Activated naive CD4-positive, alpha-beta T cell treated with anti-CD3 and anti-CD28 coated beads, Interleukin-2, amount 50 U/mL, for 24 hours (primary cell): ENCODE measurements at regions not wholly inside any gene's neighbourhood (a gene's known extent, or its start where the extent isn't known, plus 50 kb on each side); places are given as distances from the start of the nearest gene placed in this dataset.
"Not testable (repeated sequence)": the region's sequence is repeated elsewhere in the genome, so short reads cannot be mapped to it uniquely, and the experiment has no call there.

Experiments used
- H3K27ac Mint-ChIP-seq: one replicate; pipeline ENCODE4 v1.8.0; 2021; ENCODE audit warnings: mild to moderate bottlenecking, mixed read lengths
- H3K27me3 Mint-ChIP-seq: one replicate; pipeline ENCODE4 v1.8.0; 2021; ENCODE audit warnings: mixed read lengths
- H3K36me3 Mint-ChIP-seq: one replicate; pipeline ENCODE4 v1.8.0; 2021; ENCODE audit warnings: mixed read lengths
- H3K4me1 Mint-ChIP-seq: one replicate; pipeline ENCODE4 v1.8.0; 2021; ENCODE audit warnings: mixed read lengths
- H3K4me3 Mint-ChIP-seq: one replicate; pipeline ENCODE4 v1.8.0; 2021; ENCODE audit warnings: mild to moderate bottlenecking, mixed read lengths
- H3K9me3 Mint-ChIP-seq: one replicate; pipeline ENCODE4 v1.8.0; 2021; ENCODE audit warnings: mixed read lengths

DNA sequence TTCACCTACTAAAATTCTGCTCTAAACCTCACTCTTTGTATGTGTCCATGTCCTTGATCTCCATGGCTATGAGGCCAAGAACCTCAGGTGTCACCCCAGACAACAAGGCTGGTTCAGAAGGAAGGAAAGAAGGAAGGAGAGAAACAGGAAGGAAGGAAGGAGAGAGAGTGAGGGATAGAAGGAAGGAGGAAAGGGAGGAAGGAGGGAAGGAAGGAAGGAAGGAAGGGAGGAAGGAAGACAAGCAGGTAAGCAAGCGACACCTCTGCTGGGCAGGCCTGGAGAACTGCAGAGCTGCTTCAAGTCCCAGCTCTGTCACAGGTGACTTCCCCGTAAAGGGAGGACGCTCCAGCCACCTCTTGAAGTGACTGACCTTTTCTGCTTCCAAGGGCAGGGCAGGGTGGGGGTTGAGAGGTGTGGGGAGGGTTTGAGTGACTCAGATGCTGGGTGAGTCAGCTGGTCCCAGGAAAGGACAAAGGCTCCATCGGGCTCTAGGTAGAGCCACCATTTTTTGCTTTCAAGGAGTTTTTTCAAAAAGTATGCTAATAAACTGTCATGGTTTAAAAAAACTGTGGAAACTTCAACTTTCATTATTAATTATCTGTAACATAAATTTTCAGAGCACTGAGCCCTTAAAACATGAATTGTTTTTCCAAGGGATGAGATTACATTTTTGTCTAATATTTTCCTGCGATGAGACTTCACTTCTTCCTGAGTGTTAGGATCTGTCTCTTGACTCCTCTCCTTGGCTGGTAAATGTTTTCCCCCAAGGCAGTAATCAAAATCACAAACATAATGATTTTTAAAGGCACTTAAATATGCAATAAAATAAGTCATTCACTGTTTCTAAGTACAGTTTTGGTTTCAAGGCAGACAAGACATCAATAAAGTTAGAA lies 90.1 kb upstream of the L3MBTL4 start:
- Mint-ChIP-seq H3K27me3 (peaks cover 3% of the 10 kb centered on the region), H3K27ac (no peak overlapping the region), H3K4me1 (no peaks in the 10 kb centered on the region), H3K9me3 (peaks cover 9% of the 10 kb centered on the region), H3K36me3 (no peaks in the 10 kb centered on the region), H3K4me3 (no peak overlapping the region)

DNA sequence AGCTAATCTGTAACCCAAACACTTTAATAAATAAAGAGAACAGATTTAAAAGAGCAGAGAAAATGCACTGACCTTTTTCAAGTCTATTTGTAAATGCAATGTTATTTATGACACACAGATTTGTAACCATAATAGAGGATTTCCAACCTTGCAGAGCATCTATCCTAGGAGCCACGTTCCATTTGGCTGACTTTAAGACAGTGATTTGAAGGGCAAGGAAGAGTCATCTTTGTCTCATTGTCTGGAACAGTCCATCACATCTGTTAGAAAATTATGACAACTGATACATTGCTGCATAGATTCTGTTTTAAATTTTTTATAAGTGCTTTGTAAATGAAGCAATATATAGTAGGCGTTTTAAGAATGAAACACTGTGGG lies 90.8 kb upstream of the L3MBTL4 start:
- H3K36me3 Mint-ChIP-seq, result no peaks in the 10 kb centered on the region
- H3K4me1 Mint-ChIP-seq, result no peaks in the 10 kb centered on the region
- H3K27ac Mint-ChIP-seq, result no peak overlapping the region
- H3K27me3 Mint-ChIP-seq, result peaks cover 3% of the 10 kb centered on the region
- H3K4me3 Mint-ChIP-seq, result no peak overlapping the region
- H3K9me3 Mint-ChIP-seq, result peaks cover 9% of the 10 kb centered on the region

DNA sequence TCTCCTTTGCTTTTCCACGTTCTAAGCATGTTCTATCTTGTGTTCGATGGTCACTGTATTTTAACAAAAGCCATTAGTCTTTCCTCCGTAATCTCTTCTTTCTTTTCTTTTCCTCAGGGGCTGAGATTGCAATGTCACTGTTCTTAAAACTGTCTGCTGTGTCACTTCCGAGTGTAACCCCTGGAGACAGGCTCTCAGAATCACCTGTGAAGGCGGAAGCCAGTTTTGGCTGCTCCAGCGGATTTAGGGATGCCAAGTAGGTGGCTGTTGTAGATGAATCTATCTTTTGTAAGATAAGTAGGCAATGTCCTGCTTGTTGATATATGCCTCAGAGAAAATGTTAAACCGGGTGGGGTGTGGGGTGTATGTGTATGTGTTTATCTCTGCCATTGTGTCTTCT lies 94.7 kb upstream of the L3MBTL4 start:
- Mint-ChIP-seq H3K4me1 (no peaks in the 10 kb centered on the region), H3K27ac (no peak overlapping the region), H3K36me3 (no peaks in the 10 kb centered on the region), H3K9me3 (peaks cover 4% of the 10 kb centered on the region), H3K27me3 (no peaks in the 10 kb centered on the region), H3K4me3 (no peak overlapping the region)

DNA sequence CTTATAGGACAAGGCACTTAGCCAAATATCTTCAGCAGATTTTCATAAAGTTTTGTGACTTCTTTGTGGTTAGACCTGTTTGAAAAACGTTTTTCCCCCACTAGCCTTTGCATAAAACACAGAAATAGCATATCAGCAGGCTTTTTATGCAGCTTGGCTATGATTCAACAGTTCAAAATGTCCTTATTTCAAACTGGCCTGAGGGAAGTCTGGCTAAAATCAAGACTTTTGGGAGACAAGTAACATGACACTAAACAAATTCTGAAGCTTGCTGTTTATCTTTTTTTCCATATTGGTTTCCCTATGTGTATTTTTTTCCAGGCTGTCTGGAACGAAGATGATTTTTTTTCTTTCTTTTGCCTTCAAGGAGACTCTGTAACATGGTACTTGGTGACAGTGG lies 95.1 kb upstream of the L3MBTL4 start:
- Mint-ChIP-seq H3K27me3 (no peaks in the 10 kb centered on the region), H3K4me3 (no peak overlapping the region), H3K27ac (no peak overlapping the region), H3K4me1 (no peaks in the 10 kb centered on the region), H3K9me3 (peaks cover 4% of the 10 kb centered on the region), H3K36me3 (no peaks in the 10 kb centered on the region)

DNA sequence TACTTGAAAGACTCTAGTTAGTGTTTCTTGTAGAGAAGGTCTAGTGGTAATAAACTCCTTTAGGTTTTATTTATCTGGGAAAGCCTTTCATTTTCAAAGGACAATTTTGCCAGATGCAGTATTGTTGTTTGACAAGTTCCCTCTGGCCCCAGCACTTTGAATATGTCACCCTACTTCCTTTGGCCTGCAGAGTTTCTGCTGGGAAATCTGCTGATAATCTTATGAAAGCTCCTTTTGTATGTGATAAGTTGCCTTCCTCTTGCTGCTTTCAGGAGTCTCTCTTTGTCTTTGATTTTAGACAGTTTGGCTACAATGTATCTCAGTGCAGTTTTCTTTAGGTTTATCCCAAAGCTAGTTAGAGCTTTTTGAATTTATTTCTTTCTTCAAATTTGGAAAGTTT lies 106.2 kb upstream of the L3MBTL4 start:
- no peaks in the 10 kb centered on the region for H3K4me1 Mint-ChIP-seq
- H3K36me3 Mint-ChIP-seq, result no peaks in the 10 kb centered on the region
- no peak overlapping the region for H3K27ac Mint-ChIP-seq
- no peak overlapping the region for H3K4me3 Mint-ChIP-seq
- peaks cover 7% of the 10 kb centered on the region for H3K9me3 Mint-ChIP-seq
- H3K27me3 Mint-ChIP-seq, result peaks cover 2% of the 10 kb centered on the region

DNA sequence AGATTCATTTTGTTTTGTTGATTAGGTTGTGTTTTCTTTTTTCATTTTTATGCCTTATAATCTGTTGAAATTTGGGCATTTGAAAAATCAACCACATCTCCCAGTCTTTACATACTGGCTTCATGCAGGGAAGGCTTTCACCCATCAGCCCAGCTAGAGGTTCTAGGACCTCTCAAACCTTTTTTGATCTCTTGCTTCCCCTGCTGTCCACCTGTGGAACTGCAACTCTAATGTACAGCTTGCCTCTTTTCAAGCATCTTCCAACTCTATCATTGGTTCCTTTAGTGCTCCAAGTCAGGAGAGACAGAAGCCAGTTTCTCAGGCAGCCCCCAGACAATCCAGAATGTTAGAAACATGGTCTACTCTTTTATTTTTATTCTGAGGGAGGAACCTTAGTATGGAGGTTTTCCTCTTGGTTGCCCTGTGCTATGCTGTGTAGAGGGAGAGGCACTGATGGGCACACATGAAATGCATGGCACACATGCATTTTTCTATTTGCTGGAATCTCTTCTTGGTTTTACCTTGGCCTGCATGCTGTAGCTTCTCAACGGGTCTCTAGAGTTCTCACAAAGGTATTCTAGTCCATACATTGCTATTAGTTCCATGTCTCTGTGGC lies 107.2 kb upstream of the L3MBTL4 start:
- H3K4me1 Mint-ChIP-seq, result no peaks in the 10 kb centered on the region

DNA sequence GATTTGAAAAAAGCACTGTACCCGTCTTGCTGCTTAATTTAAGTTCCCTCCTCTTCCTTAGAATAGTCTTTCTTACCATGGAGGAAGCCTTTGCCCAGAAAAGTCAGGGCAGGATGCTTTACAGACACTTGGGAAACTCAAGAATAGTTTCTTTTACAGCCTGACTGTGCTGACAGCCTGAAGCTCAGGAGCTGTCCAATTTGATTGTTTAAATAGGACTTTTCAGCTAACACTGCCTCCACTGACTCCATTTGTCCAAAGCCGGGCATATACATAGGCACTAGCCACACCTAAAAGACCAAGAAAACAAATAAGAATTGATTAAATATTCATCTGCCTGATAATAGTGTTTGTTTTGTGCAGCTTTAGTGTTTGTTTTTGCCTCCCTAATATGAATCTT lies 110.9 kb upstream of the L3MBTL4 start:
- Mint-ChIP-seq H3K27ac (no peak overlapping the region), H3K27me3 (peaks cover 2% of the 10 kb centered on the region), H3K4me3 (no peak overlapping the region), H3K36me3 (no peaks in the 10 kb centered on the region), H3K4me1 (no peaks in the 10 kb centered on the region), H3K9me3 (peaks cover 7% of the 10 kb centered on the region)

More for the DNA sequence above, 107.2 kb upstream of the L3MBTL4 start:
- H3K27me3 Mint-ChIP-seq, result peaks cover 2% of the 10 kb centered on the region
- H3K9me3 Mint-ChIP-seq, result peaks cover 7% of the 10 kb centered on the region
- no peaks in the 10 kb centered on the region for H3K36me3 Mint-ChIP-seq
- no peak overlapping the region for H3K4me3 Mint-ChIP-seq
- H3K27ac Mint-ChIP-seq, result no peak overlapping the region

DNA sequence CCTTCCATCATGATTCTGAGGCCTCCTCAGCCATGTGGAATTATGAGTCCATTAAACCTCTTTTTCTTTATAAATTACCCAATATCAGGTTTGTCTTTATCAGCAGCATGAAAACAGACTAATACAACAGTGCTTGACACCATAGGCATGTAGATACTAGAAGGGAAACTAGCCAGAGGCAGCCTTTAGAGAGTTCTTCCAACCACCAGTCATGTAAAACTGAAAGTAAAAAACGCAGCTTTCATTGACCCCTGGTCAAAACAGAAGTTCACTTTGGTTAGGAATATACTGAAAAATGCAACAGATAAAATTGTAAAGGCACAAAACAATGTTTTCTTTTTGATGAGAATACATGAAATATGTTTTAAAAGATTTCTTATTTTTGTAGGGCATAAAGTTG lies 122.8 kb upstream of the L3MBTL4 start:
- H3K4me3 Mint-ChIP-seq, result no peak overlapping the region
- no peak overlapping the region for H3K27ac Mint-ChIP-seq
- no peaks in the 10 kb centered on the region for H3K27me3 Mint-ChIP-seq
- H3K36me3 Mint-ChIP-seq, result no peaks in the 10 kb centered on the region
- H3K9me3 Mint-ChIP-seq, result no peaks in the 10 kb centered on the region
- H3K4me1 Mint-ChIP-seq, result no peaks in the 10 kb centered on the region

DNA sequence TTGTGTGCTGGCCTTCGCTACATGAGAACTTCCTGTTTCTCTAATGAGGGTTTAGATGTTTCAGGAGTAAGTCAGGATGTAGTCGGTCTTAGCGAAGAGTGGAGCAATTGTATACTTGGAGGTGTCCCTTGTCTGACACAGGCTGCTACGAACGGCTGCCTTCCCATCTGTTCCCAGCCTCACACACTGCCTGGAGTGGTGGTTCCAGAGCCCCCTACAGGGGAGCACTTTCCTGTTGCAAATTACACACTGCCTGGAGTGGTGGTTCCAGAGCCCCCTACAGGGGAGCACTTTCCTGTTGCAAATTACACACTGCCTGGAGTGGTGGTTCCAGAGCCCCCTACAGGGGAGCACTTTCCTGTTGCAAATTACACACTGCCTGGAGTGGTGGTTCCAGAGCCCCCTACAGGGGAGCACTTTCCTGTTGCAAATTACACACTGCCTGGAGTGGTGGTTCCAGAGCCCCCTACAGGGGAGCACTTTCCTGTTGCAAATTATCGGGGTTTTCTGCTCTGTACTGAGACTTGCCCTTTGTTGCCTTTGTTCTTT lies 126.5 kb upstream of the L3MBTL4 start:
- not testable (repeated sequence) for H3K36me3 Mint-ChIP-seq, H3K27me3 Mint-ChIP-seq, H3K4me3 Mint-ChIP-seq, H3K9me3 Mint-ChIP-seq, H3K4me1 Mint-ChIP-seq, H3K27ac Mint-ChIP-seq

DNA sequence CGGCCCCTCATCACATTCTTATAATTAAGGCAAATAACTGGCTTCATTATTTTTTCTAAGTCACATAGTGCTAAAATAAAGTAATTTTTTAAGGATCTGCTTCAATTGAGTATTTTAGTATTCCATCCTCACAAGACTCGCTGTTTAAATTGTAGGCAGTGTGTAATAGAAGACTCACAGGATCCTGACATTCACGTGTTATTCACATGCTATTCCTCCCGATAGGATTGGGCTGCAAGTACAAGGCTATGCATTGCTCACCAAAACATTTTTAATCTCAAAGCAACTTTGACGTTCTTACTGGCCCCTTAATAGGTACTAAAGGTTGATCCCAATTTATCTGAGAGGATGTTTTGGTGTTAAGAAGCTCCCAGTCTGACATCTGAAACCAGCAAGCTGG lies 127.6 kb upstream of the L3MBTL4 start:
- Mint-ChIP-seq H3K9me3 (no peaks in the 10 kb centered on the region), H3K4me1 (no peaks in the 10 kb centered on the region), H3K36me3 (no peaks in the 10 kb centered on the region)

DNA sequence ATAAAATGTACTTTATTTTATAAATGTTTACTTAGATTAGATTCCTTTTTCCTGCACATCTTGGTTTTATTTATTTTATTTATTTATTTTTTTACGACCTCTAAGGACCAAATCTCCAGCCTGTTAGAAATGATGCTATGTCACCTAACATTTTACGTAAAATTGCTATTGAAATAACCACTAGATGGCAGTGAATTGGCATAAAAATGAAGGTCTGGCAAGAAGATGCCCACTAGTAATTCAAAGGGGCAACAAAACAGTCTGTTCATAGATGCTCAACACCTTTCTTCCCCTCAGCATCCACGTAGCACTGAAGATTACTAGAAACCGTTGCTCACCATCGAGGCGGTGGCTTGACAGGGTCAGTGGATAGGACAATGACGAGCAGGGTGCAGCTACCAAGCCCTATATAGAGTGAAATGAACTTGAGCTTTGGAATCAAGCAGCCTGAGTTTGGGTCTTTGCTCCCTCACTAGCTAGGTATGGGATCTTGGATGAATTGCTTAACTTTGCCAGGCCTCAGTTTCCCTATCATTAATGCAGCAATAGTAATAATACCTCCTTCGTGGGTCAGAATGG lies 128.7 kb upstream of the L3MBTL4 start:
- Mint-ChIP-seq H3K27me3 (no peaks in the 10 kb centered on the region), H3K27ac (no peak overlapping the region), H3K4me3 (no peak overlapping the region), H3K4me1 (no peaks in the 10 kb centered on the region), H3K36me3 (no peaks in the 10 kb centered on the region), H3K9me3 (no peaks in the 10 kb centered on the region)

More for the DNA sequence above, 127.6 kb upstream of the L3MBTL4 start:
- Mint-ChIP-seq H3K4me3 (no peak overlapping the region), H3K27ac (no peak overlapping the region), H3K27me3 (no peaks in the 10 kb centered on the region)

DNA sequence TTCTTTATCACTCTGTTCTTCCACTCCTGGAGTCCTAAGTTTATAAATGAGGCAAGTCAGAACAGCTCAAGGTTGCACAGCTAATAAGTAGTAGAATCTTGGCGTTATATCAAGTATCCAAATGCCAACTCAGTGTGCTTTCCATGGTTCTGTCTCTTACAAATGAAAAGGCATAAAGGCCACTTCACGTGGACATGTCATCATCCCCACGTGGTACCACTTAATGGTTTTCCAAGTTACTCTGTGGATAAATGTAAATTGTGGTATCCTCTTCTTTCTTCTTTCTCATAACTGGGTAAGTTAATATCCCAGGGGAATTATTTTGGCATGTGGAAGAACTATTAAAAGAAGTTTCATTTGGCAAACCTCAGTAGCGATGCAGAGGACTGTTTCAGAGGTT lies 131.5 kb upstream of the L3MBTL4 start:
- Mint-ChIP-seq H3K27me3 (no peaks in the 10 kb centered on the region), H3K9me3 (no peaks in the 10 kb centered on the region), H3K4me3 (no peak overlapping the region), H3K27ac (no peak overlapping the region), H3K4me1 (no peaks in the 10 kb centered on the region), H3K36me3 (no peaks in the 10 kb centered on the region)

DNA sequence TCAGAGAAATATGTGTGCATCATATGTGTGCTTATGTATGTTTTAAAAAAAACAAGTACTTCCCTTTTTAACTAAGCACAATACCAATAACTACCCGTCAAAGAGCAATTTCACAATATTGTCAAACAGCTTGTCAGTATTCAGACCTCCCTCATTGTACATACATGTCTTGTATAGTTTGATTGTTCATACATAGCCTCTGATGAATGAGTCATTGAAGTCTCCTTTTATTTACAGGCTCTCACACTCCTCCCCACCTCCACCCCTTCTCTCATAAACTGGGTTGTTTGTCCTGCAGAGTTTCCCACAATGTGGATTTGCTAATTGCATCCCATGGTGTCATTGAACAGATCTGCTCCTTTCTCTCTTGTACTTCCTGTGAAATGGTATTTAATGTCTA lies 132.8 kb upstream of the L3MBTL4 start:
- Mint-ChIP-seq H3K27ac (no peak overlapping the region), H3K27me3 (no peaks in the 10 kb centered on the region), H3K36me3 (no peaks in the 10 kb centered on the region), H3K9me3 (no peaks in the 10 kb centered on the region), H3K4me1 (no peaks in the 10 kb centered on the region), H3K4me3 (no peak overlapping the region)

DNA sequence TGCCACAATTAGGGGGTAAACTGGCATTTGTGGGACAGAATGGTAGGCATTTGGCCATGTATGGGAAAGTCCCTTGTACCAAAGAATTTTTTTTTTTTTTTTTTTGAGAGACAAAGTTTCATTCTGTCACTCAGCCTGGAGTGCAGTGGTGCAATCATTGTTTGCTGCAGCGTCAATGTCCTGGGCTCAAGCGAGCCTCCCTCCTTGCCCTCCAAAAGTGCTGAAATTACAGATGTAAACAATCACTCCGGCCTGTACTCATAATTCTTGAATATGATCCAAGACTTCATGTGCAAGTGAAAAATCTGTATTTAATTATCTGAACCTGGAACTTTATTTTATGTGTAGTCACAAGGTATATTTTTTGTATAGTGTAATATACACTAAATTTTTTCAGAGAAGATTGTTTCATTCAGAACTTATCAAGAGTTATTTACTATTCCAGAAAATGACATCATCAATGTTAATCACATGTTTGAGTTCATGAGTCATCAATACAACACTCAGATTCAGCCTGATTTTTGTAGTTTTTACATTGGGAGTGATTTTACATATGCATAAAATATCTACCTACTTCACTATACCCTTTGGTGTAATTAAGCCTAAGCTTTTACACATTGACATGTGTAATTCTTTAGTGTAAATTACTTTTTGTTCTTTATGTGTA lies 138.7 kb upstream of the L3MBTL4 start:
- Mint-ChIP-seq H3K4me1 (no peaks in the 10 kb centered on the region), H3K27me3 (no peaks in the 10 kb centered on the region), H3K27ac (no peak overlapping the region), H3K4me3 (no peak overlapping the region), H3K36me3 (no peaks in the 10 kb centered on the region), H3K9me3 (no peaks in the 10 kb centered on the region)

DNA sequence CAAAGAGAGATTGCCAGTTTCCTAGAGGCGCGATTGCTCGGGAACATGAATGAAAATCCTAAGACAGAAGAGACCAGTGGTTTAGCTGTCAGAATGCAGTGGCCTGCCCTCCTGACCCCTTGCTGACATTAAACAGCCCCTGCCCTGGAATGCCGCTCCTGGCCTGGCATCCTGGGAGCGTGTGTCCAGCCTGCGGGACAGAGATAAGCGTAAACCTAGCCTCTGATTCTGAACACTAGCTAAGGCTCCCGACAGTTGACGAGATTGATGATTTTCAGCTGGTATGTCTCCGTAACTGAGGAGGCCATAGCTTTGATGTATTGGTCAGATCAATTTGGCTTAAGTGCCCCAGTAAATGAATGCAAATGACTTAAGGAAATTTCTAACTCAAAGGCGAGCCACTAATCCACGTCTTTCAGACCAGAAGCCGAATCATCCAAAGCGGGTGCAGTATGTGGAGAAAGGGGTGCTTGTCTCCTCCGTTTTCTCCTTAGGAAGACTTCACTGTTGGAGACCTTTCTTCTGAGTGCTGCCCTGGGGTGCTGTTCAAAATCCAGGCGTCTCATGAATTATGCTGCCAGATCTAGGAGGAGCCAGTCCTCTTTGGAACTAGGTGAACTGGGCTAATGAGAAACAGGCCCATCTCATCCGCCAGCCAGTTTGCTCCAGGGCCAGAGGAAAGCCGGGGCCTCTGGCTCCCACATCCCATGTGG lies 142.5 kb upstream of the L3MBTL4 start:
- H3K27me3 Mint-ChIP-seq, result peaks cover 2% of the 10 kb centered on the region

More for the DNA sequence above, 142.5 kb upstream of the L3MBTL4 start:
- H3K9me3 Mint-ChIP-seq, result no peaks in the 10 kb centered on the region
- no peak overlapping the region for H3K4me3 Mint-ChIP-seq
- no peak overlapping the region for H3K27ac Mint-ChIP-seq
- H3K4me1 Mint-ChIP-seq, result no peaks in the 10 kb centered on the region
- H3K36me3 Mint-ChIP-seq, result no peaks in the 10 kb centered on the region
